Trophoblast cell (in vitro differentiated cells and primary cell): ENCODE measurements at regions not wholly inside any gene's neighbourhood (a gene's known extent, or its start where the extent isn't known, plus 50 kb on each side); places are given as distances from the start of the nearest gene placed in this dataset.
"Not testable (repeated sequence)": the region's sequence is repeated elsewhere in the genome, so short reads cannot be mapped to it uniquely, and the experiment has no call there.

ENCODE experiments used
- DNase-seq, 2 donors: peaks; one replicate each; pipeline ENCODE4 v3.0.0-alpha.2; 2016
- H2AFZ ChIP-seq: 2 replicates; pipeline ENCODE4 v1.6.1; 2013; ENCODE audit warnings: low read length, moderate library complexity, mild to moderate bottlenecking; ENCODE audit not compliant: insufficient read depth, poor library complexity
- H2AK5ac ChIP-seq: 2 replicates; pipeline ENCODE4 v1.6.1; 2013; ENCODE audit warnings: mild to moderate bottlenecking, low read length
- H2BK120ac ChIP-seq: 2 replicates; pipeline ENCODE4 v1.6.1; 2013; ENCODE audit warnings: low read length, mild to moderate bottlenecking, moderate library complexity; ENCODE audit not compliant: insufficient read depth, poor library complexity
- H2BK12ac ChIP-seq: 2 replicates; pipeline ENCODE4 v1.6.1; 2013; ENCODE audit warnings: mild to moderate bottlenecking, low read length, moderate library complexity
- H2BK5ac ChIP-seq: 2 replicates; pipeline ENCODE4 v1.6.1; 2013; ENCODE audit warnings: low read length, low read depth, moderate library complexity, mild to moderate bottlenecking; ENCODE audit not compliant: poor library complexity
- H3K14ac ChIP-seq: 2 replicates; pipeline ENCODE4 v1.6.1; 2013; ENCODE audit warnings: mild to moderate bottlenecking, low read length
- H3K18ac ChIP-seq: 2 replicates; pipeline ENCODE4 v1.6.1; 2013; ENCODE audit warnings: mild to moderate bottlenecking, low read length
- H3K23ac ChIP-seq: 2 replicates; pipeline ENCODE4 v1.6.1; 2013; ENCODE audit warnings: low read length
- H3K27ac ChIP-seq: 2 replicates; pipeline ENCODE4 v1.5.1; 2013; ENCODE audit warnings: low read depth, mild to moderate bottlenecking, inconsistent platforms, low read length, moderate library complexity
- H3K27me3 ChIP-seq: 2 replicates; pipeline ENCODE4 v1.6.1; 2013; ENCODE audit warnings: inconsistent platforms, mild to moderate bottlenecking, low read length, moderate library complexity; ENCODE audit not compliant: insufficient read depth
- H3K36me3 ChIP-seq, 2 experiments: 1 replicate in 1 of 2; 2 replicates in 1 of 2; pipeline ENCODE4 v1.6.1; 2013; ENCODE audit warnings: low read length in 2 of 2, mild to moderate bottlenecking in 2 of 2, moderate library complexity in 1 of 2; ENCODE audit not compliant: insufficient read depth in 2 of 2, control insufficient read depth in 1 of 2
- H3K4ac ChIP-seq: 2 replicates; pipeline ENCODE4 v1.6.1; 2013; ENCODE audit warnings: low read depth, mild to moderate bottlenecking, low read length, moderate library complexity
- H3K4me1 ChIP-seq, 2 experiments: 1 replicate in 1 of 2; 2 replicates in 1 of 2; pipeline ENCODE4 v1.6.1; 2013; ENCODE audit warnings: low read length in 2 of 2, mild to moderate bottlenecking in 2 of 2, moderate library complexity in 1 of 2; ENCODE audit not compliant: insufficient read depth in 2 of 2, control insufficient read depth in 1 of 2
- H3K4me2 ChIP-seq: 2 replicates; pipeline ENCODE4 v1.6.1; 2013; ENCODE audit warnings: inconsistent platforms, mild to moderate bottlenecking, low read length, moderate library complexity
- H3K4me3 ChIP-seq: 2 replicates; pipeline ENCODE4 v1.5.1; 2013; ENCODE audit warnings: mild to moderate bottlenecking, low read depth, low read length, inconsistent platforms
- H3K79me1 ChIP-seq: one replicate; pipeline ENCODE4 v1.6.1; 2013; ENCODE audit warnings: low read length
- H3K79me2 ChIP-seq: 2 replicates; pipeline ENCODE4 v1.6.1; 2013; ENCODE audit warnings: low read length, mild to moderate bottlenecking; ENCODE audit not compliant: control insufficient read depth, insufficient read depth, poor library complexity
- H3K9ac ChIP-seq: 2 replicates; pipeline ENCODE4 v1.6.1; 2013; ENCODE audit warnings: mild to moderate bottlenecking, low read length
- H3K9me3 ChIP-seq: 2 replicates; pipeline ENCODE4 v1.6.1; 2013; ENCODE audit warnings: low read depth, mild to moderate bottlenecking, control low read depth, inconsistent platforms, low read length; ENCODE audit not compliant: insufficient read depth
- H4K12ac ChIP-seq: 2 replicates; pipeline ENCODE4 v1.6.1; 2013; ENCODE audit warnings: low read depth, mild to moderate bottlenecking, low read length, moderate library complexity
- H4K8ac ChIP-seq: 2 replicates; pipeline ENCODE4 v1.6.1; 2013; ENCODE audit warnings: low read depth, mild to moderate bottlenecking, low read length, moderate library complexity
- H4K91ac ChIP-seq: one replicate; pipeline ENCODE4 v1.6.1; 2013; ENCODE audit warnings: low read depth, mild to moderate bottlenecking, low read length, moderate library complexity
- WGBS: extraction: QIAGEN DNeasy Blood & Tissue Kit; methylation state at CpG from one replicate; pipeline ENCODE4 v1.1.7; 2013; ENCODE audit warnings: missing lambda C conversion rate; ENCODE audit not compliant: insufficient read length, insufficient coverage; ENCODE audit errors: extremely low coverage; 5-methylcytosine and 5-hydroxymethylcytosine counted together

DNA sequence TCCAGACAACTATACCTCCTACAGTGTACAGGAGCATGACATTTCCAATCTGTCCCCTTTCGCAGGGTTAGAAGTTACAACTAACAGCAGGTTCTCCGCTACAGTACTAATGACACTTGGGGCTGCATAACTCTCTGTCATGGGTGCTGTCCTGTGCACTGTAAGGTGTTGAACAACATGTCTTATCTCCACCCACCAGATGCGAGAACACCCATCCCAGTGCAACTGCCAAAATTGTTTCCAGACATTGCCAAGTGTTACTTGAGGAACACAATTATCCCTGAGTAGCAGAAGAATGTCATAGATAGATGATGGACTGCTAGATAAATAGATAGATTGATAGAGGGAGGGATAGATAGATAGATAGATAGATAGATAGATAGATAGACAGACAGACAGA lies 200.9 kb upstream of the USP9Y start:
- H3K79me1 ChIP-seq = no peaks in the 10 kb centered on the region
- H2BK12ac ChIP-seq = no peak overlapping the region
- H3K36me3 ChIP-seq = no peaks in the 10 kb centered on the region
- H3K79me2 ChIP-seq = no peaks in the 10 kb centered on the region
- H4K12ac ChIP-seq = no peak overlapping the region
- no peak overlapping the region for H3K4ac ChIP-seq
- H3K4me2 ChIP-seq = no peak overlapping the region
- no peaks in the 10 kb centered on the region for H3K4me1 ChIP-seq
- WGBS = no CpG with 5 or more reads among the region's 3 CpGs
- H2BK120ac ChIP-seq = no peak overlapping the region
- no peak overlapping the region for H3K4me3 ChIP-seq
- no peak overlapping the region for H3K23ac ChIP-seq
- H3K27ac ChIP-seq = no peak overlapping the region
- no peak overlapping the region for H4K91ac ChIP-seq
- no peaks in the 10 kb centered on the region for H3K9me3 ChIP-seq
- H3K27me3 ChIP-seq = no peaks in the 10 kb centered on the region
- H3K9ac ChIP-seq = no peak overlapping the region
- H3K14ac ChIP-seq = no peak overlapping the region
- no peak for DNase-seq
- no peak overlapping the region for H2AK5ac ChIP-seq
- H2AFZ ChIP-seq = no peak overlapping the region
- no peak overlapping the region for H2BK5ac ChIP-seq
- H4K8ac ChIP-seq = no peak overlapping the region
- no peak overlapping the region for H3K18ac ChIP-seq

DNA sequence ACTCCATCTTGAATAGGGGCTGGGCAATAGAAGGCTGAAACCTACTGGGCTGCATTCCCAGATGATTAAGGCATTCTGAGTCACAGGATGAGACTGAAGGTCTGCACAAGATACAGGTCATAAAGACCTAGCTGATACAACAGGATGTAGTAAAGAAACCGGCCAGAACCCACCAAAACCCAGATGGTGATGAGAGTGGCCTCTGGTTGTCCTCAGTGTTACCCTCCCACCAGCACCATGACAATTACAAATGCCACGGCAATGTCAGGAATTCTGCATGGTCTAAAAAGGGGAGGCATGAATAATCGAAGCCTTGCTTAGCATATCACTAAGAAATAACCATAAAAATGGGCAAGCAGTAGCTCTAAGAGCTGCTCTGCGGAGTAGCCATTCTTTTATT lies 197.0 kb upstream of the USP9Y start:
- not testable (repeated sequence) for H3K14ac ChIP-seq, H2BK5ac ChIP-seq, H3K36me3 ChIP-seq, H3K9ac ChIP-seq, H3K18ac ChIP-seq, H4K91ac ChIP-seq, H3K27me3 ChIP-seq, H3K4me3 ChIP-seq, DNase-seq, H3K4me1 ChIP-seq, H3K79me2 ChIP-seq, H3K9me3 ChIP-seq, H3K79me1 ChIP-seq, H3K23ac ChIP-seq, H2AFZ ChIP-seq, H3K4me2 ChIP-seq, H3K27ac ChIP-seq, H2BK120ac ChIP-seq, H2BK12ac ChIP-seq, H3K4ac ChIP-seq, H4K12ac ChIP-seq, H4K8ac ChIP-seq, H2AK5ac ChIP-seq
- no CpG with 5 or more reads among the region's 4 CpGs for WGBS

GRCh38 chrY:12517338-12517737 lies 183.7 kb upstream of the USP9Y start:
- no CpG with 5 or more reads among the region's 1 CpG for WGBS
- H2BK12ac ChIP-seq = no peak overlapping the region
- H3K18ac ChIP-seq = no peak overlapping the region

GRCh38 chrY:12525206-12525605 lies 175.8 kb upstream of the USP9Y start:
- Histone ChIP-seq H3K9me3 (no peaks in the 10 kb centered on the region), H2AK5ac (no peak overlapping the region), H2BK5ac (no peak overlapping the region), H3K36me3 (no peaks in the 10 kb centered on the region), H4K12ac (no peak overlapping the region), H3K23ac (no peak overlapping the region), H3K4ac (no peak overlapping the region), H3K79me2 (no peaks in the 10 kb centered on the region), H3K14ac (no peak overlapping the region), H3K27ac (no peak overlapping the region), H4K8ac (no peak overlapping the region), H2AFZ (no peak overlapping the region), H4K91ac (no peak overlapping the region), H2BK120ac (no peak overlapping the region), H3K4me2 (no peak overlapping the region), H3K4me1 (no peaks in the 10 kb centered on the region), H3K79me1 (no peaks in the 10 kb centered on the region), H3K18ac (no peak overlapping the region), H2BK12ac (no peak overlapping the region), H3K27me3 (no peaks in the 10 kb centered on the region), H3K9ac (no peak overlapping the region), H3K4me3 (no peak overlapping the region)
- no CpG with 5 or more reads among the region's 3 CpGs for WGBS
- DNase-seq = no peak

More at GRCh38 chrY:12517338-12517737, 183.7 kb upstream of the USP9Y start:
- no peaks in the 10 kb centered on the region for H3K79me1 ChIP-seq
- no peaks in the 10 kb centered on the region for H3K36me3 ChIP-seq
- no peaks in the 10 kb centered on the region for H3K27me3 ChIP-seq
- no peaks in the 10 kb centered on the region for H3K4me1 ChIP-seq
- H4K91ac ChIP-seq = no peak overlapping the region
- no peak overlapping the region for H2AFZ ChIP-seq
- H2BK120ac ChIP-seq = no peak overlapping the region
- H3K4me2 ChIP-seq = no peak overlapping the region
- H3K27ac ChIP-seq = no peak overlapping the region
- H3K14ac ChIP-seq = no peak overlapping the region
- no peak overlapping the region for H2BK5ac ChIP-seq
- no peaks in the 10 kb centered on the region for H3K79me2 ChIP-seq
- no peak overlapping the region for H4K12ac ChIP-seq
- no peak overlapping the region for H3K4me3 ChIP-seq
- no peak overlapping the region for H3K23ac ChIP-seq
- H4K8ac ChIP-seq = no peak overlapping the region
- DNase-seq = no peak
- no peak overlapping the region for H3K4ac ChIP-seq
- H3K9me3 ChIP-seq = no peaks in the 10 kb centered on the region
- H3K9ac ChIP-seq = no peak overlapping the region
- H2AK5ac ChIP-seq = no peak overlapping the region
